ENCODE measurements at regions not wholly inside any gene's neighbourhood (a gene's known extent, or its start where the extent isn't known, plus 50 kb on each side); places are given as distances from the start of the nearest gene placed in this dataset.

DNA sequence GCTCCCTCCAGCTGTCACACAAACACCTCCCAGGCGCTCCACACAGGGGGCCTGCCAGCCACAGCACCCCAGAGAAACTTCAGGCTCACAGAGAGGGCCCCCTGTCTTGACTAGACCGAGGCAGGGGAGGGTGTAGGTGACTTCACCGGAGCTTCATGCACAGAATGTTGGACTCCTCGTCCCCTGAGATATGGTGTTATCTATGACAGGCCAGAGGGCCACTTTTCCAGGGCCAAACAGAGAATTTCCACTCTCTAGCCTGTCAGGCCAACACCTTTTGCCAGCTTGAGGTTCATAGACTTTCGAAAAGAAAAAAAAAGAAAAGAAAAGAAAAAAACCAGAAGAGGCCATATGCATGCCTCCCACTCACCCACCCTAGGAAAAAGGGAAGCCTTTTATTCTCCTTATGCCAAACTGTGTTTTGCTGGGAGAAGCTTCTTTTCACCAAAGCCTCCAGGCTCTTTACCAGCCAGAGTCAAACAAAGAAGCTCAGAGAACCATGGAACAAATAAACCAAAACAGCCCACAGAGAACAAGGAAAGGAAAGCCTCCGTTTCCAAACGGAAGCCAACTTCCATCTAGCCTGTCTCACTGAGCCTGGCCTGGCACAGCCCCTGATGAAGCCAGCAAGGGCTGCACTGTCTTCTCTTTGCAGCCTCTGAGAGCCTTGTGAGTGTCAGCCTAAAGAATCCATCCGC is 313.2 kb upstream of the JARID2 start:
- no peak overlapping the region for H3K56ac ChIP-seq (ENCODE audit: insufficient read length, low read depth, low read length)
- peaks cover 5% of the 10 kb centered on the region; the same call in 1 of the 2 replicates for H3K4me1 ChIP-seq (ENCODE audit: insufficient read depth, low read length)
- Mint-ChIP-seq H3K27ac (peak overlapping the region; percentile 54 to 87 (median 54); a peak in 6 of 7 replicates), H3K9me3 (no peaks in the 10 kb centered on the region), H3K4me3 (no peak overlapping the region), H3K4me1 (peaks cover 13 to 19% of the 10 kb centered on the region in 2 experiments), H3K27me3 (ENCODE audit: low read depth) (no peaks in the 10 kb centered on the region), H3K36me3 (ENCODE audit: insufficient read depth in 1 of 3, low read depth in 3 of 3) (no peaks in the 10 kb centered on the region; a peak in 4 of 7 replicates)
- H3K23me2 ChIP-seq (ENCODE audit: insufficient read length, low read depth, low read length, poor library complexity, severe bottlenecking), result no peaks in the 10 kb centered on the region
- no peak overlapping the region for H2BK5ac ChIP-seq (ENCODE audit: insufficient read length, low read length)
- no CpG with 5 or more reads among the region's 8 CpGs for WGBS (ENCODE audit: extremely low coverage, insufficient read length, low lambda C conversion rate)
- no peak overlapping the region for H2BK120ac ChIP-seq (ENCODE audit: low read depth, low read length, poor library complexity, severe bottlenecking)
- H3K79me2 ChIP-seq (ENCODE audit: insufficient read depth, low read length), result no peaks in the 10 kb centered on the region; the same call in 1 of the 2 replicates
- H3K23ac ChIP-seq (ENCODE audit: insufficient read length, low read depth, low read length), result no peak overlapping the region
- no peak overlapping the region for H4K8ac ChIP-seq (replicated peaks; ENCODE audit: insufficient read length, low read depth, low read length)
- no peaks in the 10 kb centered on the region for H3K9me3 ChIP-seq (ENCODE audit: control insufficient read depth, low read depth, low read length)
- no peak for DNase-seq
- H3K9ac ChIP-seq (ENCODE audit: extremely low read depth, insufficient read length, low read length), result no peak overlapping the region
- no peak overlapping the region for H3K14ac ChIP-seq (ENCODE audit: insufficient read depth, low read length)
- H3K79me1 ChIP-seq (ENCODE audit: insufficient read depth, low read depth, low read length, poor library complexity, severe bottlenecking), result no peaks in the 10 kb centered on the region
- no peak overlapping the region for H3K27ac ChIP-seq (ENCODE audit: insufficient read length, low read depth, low read length)
- H3K4me2 ChIP-seq (ENCODE audit: insufficient read depth, insufficient read length, low read length), result no peak overlapping the region
- TF ChIP-seq, protein P1, sequence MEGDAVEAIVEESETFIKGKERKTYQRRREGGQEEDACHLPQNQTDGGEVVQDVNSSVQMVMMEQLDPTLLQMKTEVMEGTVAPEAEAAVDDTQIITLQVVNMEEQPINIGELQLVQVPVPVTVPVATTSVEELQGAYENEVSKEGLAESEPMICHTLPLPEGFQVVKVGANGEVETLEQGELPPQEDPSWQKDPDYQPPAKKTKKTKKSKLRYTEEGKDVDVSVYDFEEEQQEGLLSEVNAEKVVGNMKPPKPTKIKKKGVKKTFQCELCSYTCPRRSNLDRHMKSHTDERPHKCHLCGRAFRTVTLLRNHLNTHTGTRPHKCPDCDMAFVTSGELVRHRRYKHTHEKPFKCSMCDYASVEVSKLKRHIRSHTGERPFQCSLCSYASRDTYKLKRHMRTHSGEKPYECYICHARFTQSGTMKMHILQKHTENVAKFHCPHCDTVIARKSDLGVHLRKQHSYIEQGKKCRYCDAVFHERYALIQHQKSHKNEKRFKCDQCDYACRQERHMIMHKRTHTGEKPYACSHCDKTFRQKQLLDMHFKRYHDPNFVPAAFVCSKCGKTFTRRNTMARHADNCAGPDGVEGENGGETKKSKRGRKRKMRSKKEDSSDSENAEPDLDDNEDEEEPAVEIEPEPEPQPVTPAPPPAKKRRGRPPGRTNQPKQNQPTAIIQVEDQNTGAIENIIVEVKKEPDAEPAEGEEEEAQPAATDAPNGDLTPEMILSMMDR (conservative IDR thresholded peaks at IDR 0.05), result no peak
- no peak overlapping the region for H4K5ac ChIP-seq (ENCODE audit: insufficient read length, low read depth, low read length)
- H3T11ph ChIP-seq (ENCODE audit: low read length), result no peak overlapping the region
- H2BK20ac ChIP-seq (ENCODE audit: low read depth, low read length, poor library complexity, severe bottlenecking), result no peak overlapping the region
- H2AK5ac ChIP-seq (ENCODE audit: insufficient read length, low read length), result no peak overlapping the region
- H3K18ac ChIP-seq (ENCODE audit: insufficient read length, low read depth, low read length), result no peak overlapping the region
- H3K27me3 ChIP-seq (ENCODE audit: insufficient read depth, low read length), result no peaks in the 10 kb centered on the region
- no peak overlapping the region for H2BK15ac ChIP-seq (ENCODE audit: low read depth, low read length)
- no peak overlapping the region for H2BK12ac ChIP-seq (ENCODE audit: insufficient read length, low read depth, low read length)
- H4K91ac ChIP-seq (ENCODE audit: insufficient read length, low read depth, low read length), result no peak overlapping the region
- H3K4ac ChIP-seq (ENCODE audit: low read depth, low read length), result no peak overlapping the region
- no peak overlapping the region for H2AFZ ChIP-seq (ENCODE audit: low read length)
- no peaks in the 10 kb centered on the region for H4K20me1 ChIP-seq (ENCODE audit: control insufficient read depth, insufficient read depth, insufficient read length)
